ENCODE measurements at regions not wholly inside any gene's neighbourhood (a gene's known extent, or its start where the extent isn't known, plus 50 kb on each side); places are given as distances from the start of the nearest gene placed in this dataset.
"Not testable (repeated sequence)": the region's sequence is repeated elsewhere in the genome, so short reads cannot be mapped to it uniquely, and the experiment has no call there.

DNA sequence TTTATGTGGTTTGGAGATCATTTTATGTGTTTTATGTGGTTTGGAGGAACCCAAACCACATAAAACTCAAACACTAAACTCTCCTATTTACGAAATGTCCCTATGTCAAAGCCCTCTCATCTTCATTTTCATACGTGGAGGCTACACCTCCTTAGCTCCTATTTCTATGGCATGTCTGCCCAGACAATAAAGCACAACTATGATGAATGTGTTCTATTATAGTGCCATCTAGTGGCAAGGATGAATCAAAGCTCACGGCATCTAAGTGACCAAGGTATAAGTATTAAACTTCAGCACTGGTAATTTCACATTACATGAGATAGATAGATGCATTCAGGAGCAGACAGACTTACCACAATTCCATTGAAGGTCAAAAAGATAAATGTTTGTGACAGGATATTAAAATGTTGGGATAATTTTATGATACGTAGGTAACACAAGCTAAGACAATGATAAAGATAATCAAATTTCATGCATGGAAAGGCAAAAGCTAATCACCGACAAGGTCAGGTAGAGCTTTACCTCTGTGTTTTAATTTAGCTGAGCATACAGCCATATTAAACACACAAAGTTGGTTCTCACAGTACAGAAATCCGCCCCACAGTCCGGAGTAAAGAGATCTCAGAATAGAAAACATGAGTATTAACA lies 130.6 kb upstream of the FHIT start:
- peak; percentile 20 for DNase-seq

DNA sequence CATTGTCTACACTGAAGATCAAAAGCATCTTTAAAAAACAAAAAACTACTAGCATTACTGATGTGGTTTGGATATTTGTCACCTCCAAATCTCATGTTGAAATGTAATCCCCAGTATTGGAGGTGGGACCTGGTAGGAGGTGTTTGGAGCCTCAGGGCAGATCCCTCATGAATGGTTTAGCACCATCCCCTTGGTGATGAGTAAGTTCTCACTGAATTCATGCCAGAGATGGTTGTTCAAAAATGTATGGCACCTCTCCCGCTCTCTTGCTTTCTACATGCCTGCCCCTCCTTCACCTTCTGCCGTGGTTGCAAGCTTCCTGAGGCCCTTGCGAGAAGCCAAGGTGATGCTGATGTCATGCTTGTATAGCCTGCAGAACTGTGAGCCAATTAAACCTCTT lies 136.6 kb upstream of the FHIT start:
- DNase-seq: no peak

DNA sequence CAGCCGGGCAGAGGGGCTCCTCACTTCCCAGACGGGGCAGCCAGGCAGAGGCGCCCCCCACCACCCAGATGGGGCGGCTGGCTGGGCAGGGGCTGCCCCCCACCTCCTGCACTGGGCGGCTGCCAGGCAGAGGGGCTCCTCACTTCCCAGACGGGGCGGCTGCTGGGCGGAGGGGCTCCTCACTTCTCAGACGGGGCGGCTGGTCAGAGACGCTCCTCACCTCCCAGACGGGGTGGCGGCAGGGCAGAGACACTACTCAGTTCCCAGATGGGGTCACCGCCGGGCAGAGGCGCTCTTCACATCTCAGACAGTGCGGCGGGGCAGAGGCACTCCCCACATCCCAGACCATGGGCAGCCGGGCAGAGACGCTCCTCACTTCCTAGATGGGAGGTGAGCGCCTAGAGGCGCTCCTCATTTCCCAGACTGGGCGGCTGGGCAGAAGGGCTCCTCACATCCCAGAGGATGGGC lies 142.3 kb upstream of the FHIT start:
- not testable (repeated sequence) for DNase-seq

DNA sequence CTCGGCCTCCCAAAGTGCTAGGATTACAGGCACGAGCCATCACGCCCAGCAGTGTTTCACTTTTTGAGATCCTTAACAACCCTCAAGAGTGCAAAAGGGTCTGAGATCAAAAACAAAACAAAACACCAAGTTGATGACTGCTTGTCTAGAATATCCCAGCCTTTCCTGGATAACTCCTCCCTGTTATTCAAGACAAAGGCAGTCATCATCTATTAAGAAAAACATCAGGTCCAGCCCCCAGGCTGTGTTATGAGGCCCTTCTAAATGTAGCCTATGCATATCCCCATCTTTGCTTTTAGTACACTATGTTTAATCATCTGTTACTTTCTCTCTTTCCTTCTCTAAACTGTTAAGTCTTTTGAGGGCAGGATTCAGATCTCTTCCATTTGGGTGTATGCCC lies 150.1 kb upstream of the FHIT start:
- no peak for DNase-seq

DNA sequence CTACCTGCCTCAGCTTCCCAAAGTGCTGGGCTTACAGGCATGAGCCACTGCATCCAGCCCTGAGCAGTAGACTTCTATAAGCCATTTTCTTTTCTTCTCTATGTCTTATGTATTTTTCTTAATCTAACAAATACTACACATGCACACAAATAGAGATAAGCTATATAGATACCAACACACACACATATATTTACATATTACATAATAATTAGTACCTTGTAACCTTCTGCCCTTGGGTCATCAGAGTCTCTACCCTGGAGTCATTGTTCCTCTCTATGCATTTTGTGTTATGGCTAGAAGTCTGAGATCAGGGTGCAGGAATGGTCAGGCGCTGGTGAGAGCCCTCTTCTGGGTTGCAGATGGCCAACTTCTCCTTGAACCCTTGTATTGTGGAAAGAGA lies 154.0 kb upstream of the PTPRG start:
- DNase-seq: no peak

DNA sequence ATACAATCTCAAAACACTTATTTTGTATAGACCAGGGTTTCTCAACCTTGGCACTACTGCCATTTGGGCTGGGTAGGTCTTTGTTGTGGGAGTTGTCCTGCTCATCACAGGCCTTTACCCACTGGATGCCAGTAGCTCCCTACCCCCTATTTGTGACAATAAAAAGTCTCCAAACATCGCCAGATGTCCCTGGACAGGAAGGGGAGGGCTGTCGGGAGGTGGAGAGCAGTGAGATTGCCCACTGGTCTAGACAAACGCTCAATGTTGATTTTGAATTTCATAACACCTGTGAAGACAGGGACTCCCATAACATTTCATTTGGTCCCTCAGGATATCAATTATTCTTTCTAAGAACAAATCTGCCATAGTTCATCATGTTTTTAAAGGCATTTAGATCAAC lies 151.7 kb upstream of the PTPRG start:
- no peak for DNase-seq

DNA sequence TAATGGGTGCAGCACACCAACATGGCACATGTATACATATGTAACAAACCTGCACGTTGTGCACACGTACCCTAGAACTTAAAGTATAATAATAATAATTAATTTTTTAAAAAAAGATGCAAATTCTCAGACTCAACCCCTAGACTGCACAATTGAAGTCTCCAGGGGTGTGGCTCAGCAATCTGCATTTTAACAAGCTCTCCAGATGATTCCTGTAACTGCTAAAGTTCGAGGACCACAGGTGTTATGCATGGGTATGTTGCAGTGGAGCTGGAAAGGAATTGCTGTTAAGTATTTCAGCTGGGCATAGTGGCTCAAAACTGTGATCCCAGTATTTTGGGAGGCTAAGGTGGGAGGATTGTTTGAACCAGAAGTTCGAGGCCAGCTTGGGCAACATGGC lies 151.0 kb upstream of the PTPRG start:
- DNase-seq: not testable (repeated sequence)

DNA sequence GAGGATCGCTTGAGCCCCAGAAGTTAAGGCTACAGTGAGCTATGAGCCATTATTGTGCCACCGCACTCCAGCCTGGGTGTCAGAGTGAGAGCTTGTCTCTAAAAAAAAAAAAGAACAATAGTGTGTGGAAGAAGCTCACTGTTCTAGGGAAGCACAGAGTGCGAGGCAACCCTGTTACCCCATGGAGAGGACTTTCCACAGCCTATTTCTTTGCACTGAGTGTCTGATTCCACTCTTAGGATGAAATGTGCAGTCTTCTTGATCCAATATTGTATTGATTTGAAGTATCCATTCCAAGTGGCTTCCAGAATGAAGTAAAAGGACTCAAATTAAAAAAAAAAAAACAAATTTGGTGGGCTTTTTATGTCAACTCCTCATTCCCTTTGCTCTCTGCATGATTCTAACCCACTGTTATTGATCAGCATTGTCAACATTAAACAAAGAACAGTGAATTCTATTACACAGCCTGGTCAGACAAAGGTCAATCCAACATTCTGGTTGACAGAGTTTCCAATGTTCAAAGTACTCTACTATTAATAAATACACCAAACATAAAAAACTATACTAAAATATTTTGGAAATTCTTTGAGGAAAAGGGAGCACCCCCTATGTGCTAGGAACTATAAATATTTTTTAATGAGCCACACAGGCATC lies 150.2 kb upstream of the PTPRG start:
- DNase-seq: no peak

DNA sequence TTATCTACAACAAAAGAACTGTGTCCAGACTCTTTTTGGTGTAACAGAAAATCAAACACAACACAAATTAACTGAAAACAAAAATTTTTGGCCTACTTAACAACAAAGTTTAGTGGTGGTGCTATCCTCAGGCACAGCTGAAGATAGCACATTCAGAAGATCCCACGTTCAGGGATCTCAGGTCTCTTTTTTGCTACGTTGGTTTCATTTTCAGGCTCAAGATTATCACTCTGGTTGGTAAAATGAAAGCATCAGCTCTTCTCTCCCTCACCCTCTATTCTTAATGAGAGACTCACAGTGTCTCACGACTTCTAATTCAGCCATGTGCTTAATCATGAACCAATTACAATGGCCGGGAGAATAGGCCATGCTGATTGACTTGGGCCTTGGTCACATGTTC lies 146.9 kb upstream of the PTPRG start:
- DNase-seq: no peak

DNA sequence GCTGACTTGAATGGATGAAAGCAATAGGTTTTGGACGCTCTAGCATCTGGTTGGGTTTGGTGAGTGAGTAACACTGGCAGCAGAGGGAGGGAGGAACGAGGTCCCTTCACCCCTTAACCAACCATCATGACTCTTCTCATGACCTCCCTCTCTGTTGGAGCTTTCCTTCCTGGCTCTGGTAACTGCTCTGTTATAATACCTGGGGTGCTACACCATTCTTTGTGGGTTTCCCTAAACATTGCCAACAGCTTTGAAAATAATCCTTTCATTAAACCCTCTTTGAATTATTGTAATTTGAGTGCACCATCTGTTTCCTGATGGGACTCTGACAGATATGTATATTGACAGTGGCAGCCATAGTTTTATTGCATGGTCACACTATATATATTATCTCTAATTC lies 146.2 kb upstream of the PTPRG start:
- DNase-seq: peak; percentile 87

DNA sequence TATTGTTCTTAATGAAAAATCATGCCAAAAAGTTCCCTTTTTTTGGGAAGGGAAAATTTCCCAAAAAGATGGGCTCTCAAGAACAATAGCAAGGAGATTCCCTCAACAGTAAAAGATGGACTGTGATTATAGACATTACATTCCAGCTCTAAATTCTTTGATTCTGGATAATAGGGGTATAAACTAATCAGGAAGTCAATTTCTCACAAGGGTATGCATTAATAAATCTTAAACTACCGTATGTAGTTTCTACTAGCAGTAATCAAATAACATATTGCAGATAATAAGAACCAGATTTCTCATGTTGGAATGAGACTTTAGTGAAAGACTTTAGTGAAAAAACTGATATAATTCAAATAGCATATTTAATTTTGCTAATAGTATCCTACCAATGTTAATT lies 144.8 kb upstream of the PTPRG start:
- no peak for DNase-seq

DNA sequence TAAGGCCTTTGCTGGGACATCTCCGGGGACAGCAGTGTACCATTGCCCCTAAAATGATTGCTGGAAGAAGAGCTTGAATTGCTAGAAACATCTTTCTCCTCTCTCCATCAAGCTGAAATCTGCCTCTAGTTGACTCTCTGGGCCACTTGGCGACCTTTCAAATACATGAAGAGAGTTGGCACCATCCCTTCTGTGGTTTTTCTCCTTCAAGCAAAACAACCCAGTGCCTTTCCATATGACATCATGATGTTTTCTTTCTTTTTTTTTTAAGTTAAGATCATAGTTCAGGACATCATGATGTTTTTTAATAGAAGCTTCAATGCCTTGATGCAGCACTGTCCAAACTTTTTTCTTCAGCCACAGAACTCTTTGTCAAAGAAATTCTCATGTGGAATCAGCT lies 144.0 kb upstream of the PTPRG start:
- DNase-seq: no peak

DNA sequence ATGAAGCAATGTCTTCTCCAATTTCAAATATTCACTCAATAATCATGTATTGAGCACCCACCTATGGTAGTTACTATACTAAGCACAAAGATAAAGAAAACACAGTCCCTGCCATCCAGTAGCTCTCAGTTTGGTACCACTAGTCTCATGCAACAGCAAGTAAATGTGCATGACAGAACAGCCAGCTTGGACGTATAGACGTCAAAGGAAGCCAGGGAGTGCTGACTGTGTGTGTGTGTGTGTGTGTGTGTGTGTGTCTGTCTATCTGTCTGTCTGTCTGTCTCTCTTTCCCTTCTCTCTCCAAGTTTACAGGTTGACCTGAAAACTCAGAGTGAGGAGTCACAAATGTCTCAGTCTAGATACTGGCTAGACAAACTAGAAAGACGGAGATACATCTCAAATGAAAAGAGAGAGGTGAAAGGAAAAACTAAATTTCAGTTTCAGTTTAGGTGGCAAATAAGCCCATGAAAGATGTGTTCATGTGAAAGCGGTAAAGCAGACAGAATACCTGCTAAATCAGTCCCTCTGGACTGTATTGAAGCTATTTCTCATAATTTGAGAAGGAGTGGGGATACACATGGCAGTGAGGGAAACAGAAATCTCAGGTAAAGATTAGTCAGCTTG lies 141.1 kb upstream of the PTPRG start:
- DNase-seq: no peak

DNA sequence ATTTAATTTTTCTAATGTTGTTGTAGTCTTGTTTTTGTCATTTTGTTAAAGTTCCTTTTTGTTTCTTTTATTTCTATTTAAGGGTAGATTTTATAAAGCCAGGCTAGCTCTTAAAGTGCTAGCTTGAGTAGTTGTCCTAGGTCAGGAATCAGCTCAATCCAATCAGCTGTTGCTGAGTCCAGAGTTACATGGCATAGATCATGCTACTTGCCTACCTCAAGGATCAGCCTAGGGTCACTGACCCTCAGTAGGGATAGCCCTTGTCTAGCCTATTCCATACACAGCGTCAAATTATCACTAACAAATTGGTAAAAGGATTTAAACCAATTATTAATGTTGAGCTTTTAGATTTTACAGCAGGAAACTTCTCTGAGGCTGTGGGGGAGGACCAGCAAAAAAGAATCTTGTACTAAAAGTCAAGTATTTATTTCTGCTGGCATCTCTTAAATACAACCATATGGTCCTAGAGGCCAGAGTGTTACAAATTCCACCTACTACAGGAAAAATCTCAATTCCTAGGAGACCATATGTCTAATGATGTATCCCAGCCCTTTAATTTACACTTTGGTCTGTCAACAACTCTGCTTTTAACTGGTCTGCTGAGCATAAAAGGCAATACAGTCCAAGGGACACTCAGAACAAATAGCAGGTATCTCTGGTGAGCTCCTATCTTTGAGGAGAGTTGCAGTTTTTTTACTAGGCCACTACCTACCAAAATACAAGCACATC lies 138.3 kb upstream of the PTPRG start:
- peak; percentile 83 for DNase-seq

DNA sequence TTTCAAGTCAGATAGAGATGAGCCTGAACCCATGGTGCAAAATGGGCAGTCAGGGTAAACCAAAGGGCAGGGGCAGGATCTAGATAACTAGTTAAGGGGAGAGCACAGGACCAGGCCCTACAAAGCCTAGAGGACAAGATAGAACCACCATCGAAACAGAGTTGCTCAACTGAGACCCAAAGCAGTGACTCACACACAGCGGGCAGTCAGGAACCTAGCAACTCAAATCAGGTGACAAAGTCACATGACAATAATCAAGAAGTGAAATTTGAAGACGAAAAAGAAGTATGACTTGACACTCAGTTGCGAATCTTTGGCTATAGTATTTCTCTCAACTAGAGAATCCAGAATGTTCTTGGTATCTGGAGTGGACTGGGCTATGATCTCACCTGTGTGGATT lies 136.0 kb upstream of the PTPRG start:
- DNase-seq: no peak

DNA sequence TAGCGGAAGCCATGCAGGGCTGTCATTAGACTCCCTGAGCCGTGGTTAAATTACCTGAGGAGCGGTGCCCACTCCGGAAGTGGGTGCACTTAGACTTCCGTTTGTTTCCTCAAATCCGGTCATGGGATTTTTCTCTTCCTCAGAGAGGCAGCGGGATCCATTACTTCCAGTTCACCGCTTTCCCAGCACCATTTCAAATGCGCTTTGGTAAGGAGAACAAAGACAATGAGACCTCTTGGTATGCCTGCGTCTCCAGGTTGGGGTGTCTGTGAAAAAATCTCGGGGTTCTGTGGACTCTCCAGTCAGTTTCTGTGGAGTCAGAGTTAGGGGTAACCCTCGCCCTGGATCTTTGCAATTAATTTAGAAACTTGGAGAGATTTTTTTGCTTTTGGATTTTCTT lies 132.3 kb upstream of the PTPRG start:
- no peak for DNase-seq

DNA sequence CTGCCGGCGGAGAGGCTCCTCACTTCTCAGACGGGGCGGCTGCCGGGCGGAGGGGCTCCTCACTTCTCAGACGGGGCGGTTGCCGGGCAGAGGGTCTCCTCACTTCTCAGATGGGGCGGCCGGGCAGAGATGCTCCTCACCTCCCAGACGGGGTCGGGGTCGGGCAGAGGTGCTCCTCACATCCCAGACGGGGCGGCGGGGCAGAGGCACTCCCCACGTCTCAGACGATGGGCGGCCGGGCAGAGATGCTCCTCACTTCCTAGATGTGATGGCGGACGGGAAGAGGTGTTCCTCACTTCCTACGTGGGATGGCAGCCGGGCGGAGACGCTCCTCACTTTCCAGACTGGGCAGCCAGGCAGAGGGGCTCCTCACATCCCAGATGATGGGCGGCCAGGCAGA lies 126.5 kb upstream of the PTPRG start:
- DNase-seq: not testable (repeated sequence)

DNA sequence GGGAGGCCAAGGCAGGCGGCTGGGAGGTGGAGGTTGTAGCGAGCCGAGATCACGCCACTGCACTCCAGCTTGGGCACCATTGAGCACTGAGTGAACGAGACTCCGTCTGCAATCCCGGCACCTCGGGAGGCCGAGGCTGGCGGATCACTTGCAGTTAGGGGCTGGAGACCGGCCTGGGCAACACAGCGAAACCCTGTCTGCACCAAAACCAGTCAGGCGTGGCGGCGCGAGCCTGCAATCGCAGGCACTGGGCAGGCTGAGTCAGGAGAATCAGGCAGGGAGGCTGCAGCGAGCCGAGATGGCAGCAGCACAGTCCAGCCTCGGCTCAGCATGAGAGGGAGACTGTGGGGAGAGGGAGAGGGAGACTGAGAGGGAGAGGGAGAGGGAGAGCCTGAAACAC lies 126.0 kb upstream of the PTPRG start:
- DNase-seq: not testable (repeated sequence)

DNA sequence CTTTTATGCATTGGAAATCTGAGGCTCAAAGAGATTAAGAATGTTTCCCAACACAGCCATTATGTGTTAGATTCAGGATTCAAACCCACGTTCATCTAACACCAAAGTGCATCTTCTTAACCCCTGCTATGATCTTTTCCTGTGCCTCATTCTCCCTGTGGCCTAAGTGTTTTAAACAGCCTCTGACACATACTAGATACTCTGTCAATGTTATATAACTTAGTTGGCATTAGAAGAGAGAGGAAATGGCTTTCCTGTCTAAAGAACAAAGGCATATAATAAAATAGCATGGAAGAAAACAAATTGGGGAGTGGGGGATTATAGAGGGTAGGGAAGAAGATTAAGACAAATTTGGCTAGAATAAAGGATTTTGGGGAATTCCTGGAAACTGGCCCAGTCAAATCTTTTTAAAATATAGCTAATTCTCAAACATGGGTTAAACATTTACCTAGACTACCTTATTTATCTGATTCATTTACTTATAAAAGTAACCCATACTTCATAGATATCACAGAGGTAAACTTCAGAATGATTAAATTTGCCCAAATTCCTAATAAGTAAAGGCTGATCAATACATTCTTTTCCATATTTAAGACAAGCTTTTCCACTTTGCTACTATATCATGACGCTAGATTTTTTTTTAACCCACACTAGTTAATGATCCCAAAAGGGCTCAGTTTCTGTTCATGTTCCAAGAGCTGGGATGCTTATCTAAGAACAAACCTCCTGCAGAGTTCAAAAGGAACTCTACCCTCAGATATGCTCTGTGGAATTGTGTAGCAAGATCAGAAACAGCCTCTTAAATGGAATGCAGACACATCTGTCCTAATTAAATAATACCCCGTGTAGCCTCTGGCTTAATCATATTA lies 122.9 kb upstream of the PTPRG start:
- DNase-seq: no peak

DNA sequence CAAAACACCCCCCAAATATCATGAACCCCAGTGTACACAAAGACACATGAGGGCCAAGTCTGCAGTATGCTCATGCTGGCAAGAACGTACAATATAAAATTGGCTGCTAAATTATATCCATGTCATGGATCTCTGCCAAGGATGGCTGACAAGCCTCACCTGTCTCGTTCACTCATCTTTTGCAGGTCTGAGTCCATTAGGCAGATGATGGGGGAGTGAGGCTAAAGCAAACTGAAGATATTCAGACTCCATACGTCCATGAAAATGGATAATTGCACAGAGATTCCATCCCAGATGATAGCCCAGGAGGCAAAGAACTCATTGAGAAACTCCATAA lies 122.3 kb upstream of the PTPRG start:
- DNase-seq: no peak

DNA sequence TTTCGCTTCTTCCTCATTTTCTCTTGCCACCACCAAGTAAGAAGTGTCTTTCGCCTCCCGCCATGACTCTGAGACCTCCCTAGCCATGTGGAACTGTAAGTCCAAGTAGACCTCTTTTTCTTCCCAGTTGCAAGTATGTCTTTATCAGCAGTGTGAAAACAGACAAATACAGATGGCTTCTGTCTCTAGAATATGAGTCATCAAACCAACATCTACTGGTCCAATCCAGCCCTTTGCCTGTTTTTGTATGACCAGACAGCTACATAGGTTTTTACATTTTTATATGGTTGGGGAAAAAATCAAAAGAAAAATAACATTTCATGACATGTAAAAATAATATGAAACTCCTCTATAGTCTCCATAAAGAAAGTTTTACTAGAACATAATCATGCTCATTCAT lies 118.7 kb upstream of the PTPRG start:
- no peak for DNase-seq

DNA sequence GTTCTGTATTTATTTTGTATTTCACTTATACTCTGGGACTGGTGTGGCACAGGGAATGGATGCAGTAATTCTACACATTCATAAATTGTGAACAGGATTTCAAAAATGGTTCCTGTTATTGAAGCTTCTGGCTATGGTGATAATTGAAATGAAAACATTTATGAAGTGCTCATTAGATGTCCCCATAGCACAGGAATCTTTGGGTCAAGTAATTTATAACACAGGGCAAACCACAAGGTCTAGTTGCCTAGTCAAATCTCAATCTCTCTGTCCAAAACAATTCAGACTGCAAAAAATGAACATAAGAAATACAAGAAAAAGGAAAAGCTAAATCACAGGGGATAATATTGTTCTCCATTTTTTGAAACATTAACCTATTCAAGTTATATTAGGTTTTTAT lies 117.5 kb upstream of the PTPRG start:
- no peak for DNase-seq

DNA sequence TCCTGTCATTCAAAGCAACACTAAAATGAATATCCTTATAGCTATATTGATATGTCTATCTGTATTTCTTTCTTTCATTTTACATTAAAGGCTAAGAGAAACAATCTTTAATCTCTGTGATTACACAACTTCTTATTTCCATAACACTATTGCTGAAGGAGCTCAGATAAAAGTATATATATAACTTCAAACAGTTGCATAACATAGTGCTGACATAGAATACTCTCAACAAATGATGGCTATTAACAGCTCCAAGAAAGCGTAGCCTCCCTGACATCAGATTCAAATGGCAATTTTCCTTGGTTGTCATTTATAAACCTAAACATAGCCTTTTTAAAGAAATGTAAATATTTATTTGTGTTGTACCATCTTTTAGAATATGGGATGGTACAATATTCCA lies 116.6 kb upstream of the PTPRG start:
- no peak for DNase-seq
